Kidney (tissue), 13 donors: ENCODE measurements at regions not wholly inside any gene's neighbourhood (a gene's known extent, or its start where the extent isn't known, plus 50 kb on each side); places are given as distances from the start of the nearest gene placed in this dataset.

ENCODE experiments used
- DNase-seq, 5 donors: peaks; one replicate each; pipeline ENCODE4 v3.0.0-alpha.2; 2013 to 2020
- FAIRE-seq: peaks from 2 replicates; lab custom pipeline; 2012; peaks lifted over from hg19 to GRCh38; lab: Jason Lieb, UNC
- H3K27ac ChIP-seq, 2 donors: one replicate each; pipeline ENCODE4 v1.7.0; 2013; ENCODE audit warnings: low read depth in 2 of 2, low read length in 2 of 2, inconsistent platforms in 1 of 2
- H3K27me3 ChIP-seq: one replicate; pipeline ENCODE4 v1.7.1; 2013; ENCODE audit warnings: low read length, inconsistent platforms; ENCODE audit not compliant: control insufficient read depth, insufficient read depth
- H3K36me3 ChIP-seq, 3 donors: one replicate each; pipeline versions ENCODE4 v1.7.0 to v1.7.1; 2013; ENCODE audit warnings: low read length in 3 of 3, control low read depth in 1 of 3, inconsistent platforms in 1 of 3; ENCODE audit not compliant: insufficient read depth in 3 of 3, control insufficient read depth in 2 of 3
- H3K4me1 ChIP-seq, 3 donors: one replicate each; pipeline versions ENCODE4 v1.7.0 to v1.7.1; 2013; ENCODE audit warnings: low read length in 3 of 3, inconsistent platforms in 1 of 3, low read depth in 1 of 3; ENCODE audit not compliant: control insufficient read depth in 2 of 3, insufficient read depth in 2 of 3
- H3K4me3 ChIP-seq, 3 donors: one replicate each; pipeline versions ENCODE4 v1.7.0 to v1.8.1; 2013; ENCODE audit warnings: low read length in 3 of 3, control low read depth in 1 of 3, inconsistent platforms in 1 of 3
- H3K9ac ChIP-seq, 3 donors: one replicate each; pipeline versions ENCODE4 v1.7.0 to v1.7.1; 2013; ENCODE audit warnings: low read length in 3 of 3, control low read depth in 1 of 3, inconsistent platforms in 1 of 3
- H3K9me3 ChIP-seq, 3 donors: one replicate each; pipeline versions ENCODE4 v1.7.0 to v1.7.1; 2013; ENCODE audit warnings: low read length in 3 of 3, control low read depth in 1 of 3, inconsistent platforms in 1 of 3; ENCODE audit not compliant: control insufficient read depth in 2 of 3, insufficient read depth in 1 of 3
- intact Hi-C: fragments of 100-400 bp; cut with DNase I; formaldehyde crosslinking; loops from one replicate; pipeline ENCODE4 v1.11.1; 2022
- TF ChIP-seq, protein P1 (sequence below): IDR thresholded peaks from 3 replicates; pipeline ENCODE4 v1.5.1; 2012; ENCODE audit warnings: mild to moderate bottlenecking, moderate library complexity, borderline replicate concordance; ENCODE audit not compliant: insufficient read depth; ENCODE audit errors: extremely low read depth
- donor health status: control.
- donor health status: control.
- donor health status: control.
- donor health status: control.
- donor health status: control.
- donor health status: DM: yes; HTN: yes; CAD: no.
- donor health status: Normal renal cell carcinoma (clear cell type).

DNA sequence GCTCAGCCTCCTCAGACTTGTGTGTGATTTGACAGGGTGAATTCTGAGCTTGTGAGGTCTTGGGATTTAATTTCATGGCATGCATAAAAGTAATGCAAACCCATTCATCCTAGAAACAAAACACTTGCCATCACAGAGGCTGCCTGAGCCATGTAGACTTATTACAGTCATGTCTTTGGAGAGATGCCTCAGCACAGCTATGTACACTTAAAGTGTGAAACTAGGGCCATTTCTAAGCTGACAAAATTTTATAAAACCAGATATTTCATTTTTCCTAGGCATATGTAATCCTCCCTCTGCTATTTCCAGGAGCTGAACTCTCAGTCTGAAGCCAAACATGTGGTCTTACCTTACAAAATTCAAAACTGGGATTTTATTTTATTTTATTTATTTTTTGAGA is 322.2 kb upstream of the SPHKAP start:
- H3K27ac ChIP-seq, result no peak overlapping the region
- H3K27me3 ChIP-seq, result no peaks in the 10 kb centered on the region
- DNase-seq (peak in 2 of 5 donors; percentile 2 to 18), FAIRE-seq (no peak)
- no peak overlapping the region for H3K4me3 ChIP-seq
- no peak overlapping the region for H3K9ac ChIP-seq
- intact Hi-C loops, result no loop called here
- TF ChIP-seq, protein P1, sequence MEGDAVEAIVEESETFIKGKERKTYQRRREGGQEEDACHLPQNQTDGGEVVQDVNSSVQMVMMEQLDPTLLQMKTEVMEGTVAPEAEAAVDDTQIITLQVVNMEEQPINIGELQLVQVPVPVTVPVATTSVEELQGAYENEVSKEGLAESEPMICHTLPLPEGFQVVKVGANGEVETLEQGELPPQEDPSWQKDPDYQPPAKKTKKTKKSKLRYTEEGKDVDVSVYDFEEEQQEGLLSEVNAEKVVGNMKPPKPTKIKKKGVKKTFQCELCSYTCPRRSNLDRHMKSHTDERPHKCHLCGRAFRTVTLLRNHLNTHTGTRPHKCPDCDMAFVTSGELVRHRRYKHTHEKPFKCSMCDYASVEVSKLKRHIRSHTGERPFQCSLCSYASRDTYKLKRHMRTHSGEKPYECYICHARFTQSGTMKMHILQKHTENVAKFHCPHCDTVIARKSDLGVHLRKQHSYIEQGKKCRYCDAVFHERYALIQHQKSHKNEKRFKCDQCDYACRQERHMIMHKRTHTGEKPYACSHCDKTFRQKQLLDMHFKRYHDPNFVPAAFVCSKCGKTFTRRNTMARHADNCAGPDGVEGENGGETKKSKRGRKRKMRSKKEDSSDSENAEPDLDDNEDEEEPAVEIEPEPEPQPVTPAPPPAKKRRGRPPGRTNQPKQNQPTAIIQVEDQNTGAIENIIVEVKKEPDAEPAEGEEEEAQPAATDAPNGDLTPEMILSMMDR, result no peak
- H3K4me1 ChIP-seq, result peaks cover 0 to 7% (median 4%) of the 10 kb centered on the region in 3 donors
- no peaks in the 10 kb centered on the region for H3K36me3 ChIP-seq
- H3K9me3 ChIP-seq, result no peaks in the 10 kb centered on the region

DNA sequence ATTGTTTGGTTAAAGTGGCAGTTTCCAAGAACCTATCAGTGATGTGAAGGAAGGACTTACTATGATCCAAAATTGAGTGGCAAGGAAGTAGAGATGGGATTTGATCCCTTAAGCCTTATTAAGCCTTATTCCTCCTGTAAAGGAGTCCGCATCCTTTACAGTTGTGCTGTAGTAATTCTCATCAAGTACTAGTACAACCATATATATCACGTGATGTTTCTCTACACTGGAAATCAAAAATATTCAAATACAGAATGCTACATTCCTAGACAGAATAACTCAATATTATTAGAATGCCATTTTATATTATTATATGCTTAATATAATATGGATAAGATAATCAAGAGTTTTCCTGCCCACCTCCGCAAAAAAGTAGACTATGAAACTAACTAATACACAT is 312.4 kb upstream of the SPHKAP start:
- FAIRE-seq, result no peak
- Histone ChIP-seq H3K4me1 (no peaks in the 10 kb centered on the region), H3K27ac (no peak overlapping the region), H3K4me3 (no peak overlapping the region), H3K9me3 (no peaks in the 10 kb centered on the region), H3K27me3 (no peaks in the 10 kb centered on the region), H3K9ac (no peak overlapping the region), H3K36me3 (no peaks in the 10 kb centered on the region)
- TF ChIP-seq, protein P1, result no peak
- intact Hi-C loops, result no loop called here
- no peak for DNase-seq

DNA sequence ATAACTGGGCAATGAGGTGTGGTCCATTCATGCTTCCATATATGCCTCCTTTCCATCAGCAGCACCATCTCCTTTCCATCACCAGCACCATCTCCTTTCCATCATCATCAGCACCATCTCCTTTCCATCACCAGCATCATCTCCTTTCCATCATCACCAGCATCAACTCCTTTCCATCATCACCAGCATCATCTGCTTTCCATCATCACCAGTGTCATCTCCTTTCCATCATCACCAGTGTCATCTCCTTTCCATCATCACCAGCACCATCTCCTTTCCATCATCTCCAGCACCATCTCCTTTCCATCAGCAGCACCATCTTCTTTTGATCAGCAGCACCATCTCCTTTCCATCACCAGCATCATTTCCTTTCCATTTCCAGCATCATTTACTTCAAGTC is 297.5 kb upstream of the SPHKAP start:
- Histone ChIP-seq H3K4me1 (no peaks in the 10 kb centered on the region), H3K9me3 (no peaks in the 10 kb centered on the region), H3K9ac (no peak overlapping the region), H3K4me3 (no peak overlapping the region), H3K27me3 (no peaks in the 10 kb centered on the region), H3K36me3 (no peaks in the 10 kb centered on the region), H3K27ac (no peak overlapping the region)
- TF ChIP-seq, protein P1, result no peak
- no peak for FAIRE-seq
- intact Hi-C loops, result no loop called here
- no peak for DNase-seq

DNA sequence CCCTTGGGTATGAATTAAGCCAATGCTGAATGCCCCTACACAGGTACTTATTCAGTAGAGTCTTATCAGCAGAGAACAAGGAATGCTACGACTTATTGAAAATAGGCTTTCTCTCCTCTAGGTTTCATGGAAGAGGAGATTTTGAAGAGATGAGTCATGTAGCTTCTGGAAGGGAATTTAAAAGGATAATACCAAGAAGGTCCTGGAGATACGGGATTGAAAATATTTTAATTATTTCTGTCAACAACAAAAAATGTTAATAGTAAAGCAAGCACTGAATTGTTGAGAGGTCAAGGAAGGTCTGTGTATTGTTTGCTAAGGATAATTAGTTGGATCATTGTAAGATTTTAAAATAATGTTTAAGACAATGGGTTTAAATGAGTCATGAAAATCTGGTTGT is 293.0 kb upstream of the SPHKAP start:
- Histone ChIP-seq H3K9ac (no peak overlapping the region), H3K4me3 (no peak overlapping the region), H3K27me3 (no peaks in the 10 kb centered on the region), H3K4me1 (no peaks in the 10 kb centered on the region), H3K27ac (no peak overlapping the region), H3K36me3 (no peaks in the 10 kb centered on the region), H3K9me3 (no peaks in the 10 kb centered on the region)
- no peak for DNase-seq
- intact Hi-C loops, result no loop called here
- TF ChIP-seq, protein P1, result no peak
- no peak for FAIRE-seq
